Gastrocnemius medialis (tissue), 4 donors: ENCODE measurements at regions not wholly inside any gene's neighbourhood (a gene's known extent, or its start where the extent isn't known, plus 50 kb on each side); places are given as distances from the start of the nearest gene placed in this dataset.
"Not testable (repeated sequence)": the region's sequence is repeated elsewhere in the genome, so short reads cannot be mapped to it uniquely, and the experiment has no call there.

ENCODE experiments used
- ATAC-seq, 2 donors: fragments of 150-250 bp; one replicate each; pipeline ENCODE4 v1.9.1; 2016
- DNase-seq, 2 donors: peaks; one replicate each; pipeline ENCODE4 v3.0.0-alpha.2; 2019
- H3K27ac ChIP-seq, 4 donors: fragments of 200-600 bp; sonication (generic); 1 replicate in 1 of 4; 2 replicates in 3 of 4; pipeline ENCODE4 v1.5.1; 2016 to 2018; ENCODE audit warnings: mild to moderate bottlenecking in 2 of 4, moderate library complexity in 1 of 4
- H3K27me3 ChIP-seq, 3 donors: fragments of 200-600 bp; sonication (generic) in 2 of 3; 1 replicate in 1 of 3; 2 replicates in 2 of 3; pipeline versions ENCODE4 v1.5.1 to v1.6.0; 2016 to 2019; ENCODE audit warnings: mild to moderate bottlenecking in 1 of 3, moderate library complexity in 1 of 3
- H3K36me3 ChIP-seq, 2 donors: fragments of 200-600 bp; sonication (generic) in 1 of 2; one replicate each; pipeline ENCODE4 v1.5.1; 2017 to 2018
- H3K4me1 ChIP-seq, 2 donors: fragments of 200-600 bp; sonication (generic) in 1 of 2; one replicate each; pipeline ENCODE4 v1.5.1; 2016 to 2017; ENCODE audit warnings: mild to moderate bottlenecking in 2 of 2
- H3K4me3 ChIP-seq, 4 donors: fragments of 200-600 bp; sonication (generic) in 3 of 4; 1 replicate in 1 of 4; 2 replicates in 3 of 4; pipeline ENCODE4 v1.5.1; 2016 to 2019; ENCODE audit warnings: mild to moderate bottlenecking in 2 of 4
- H3K9me3 ChIP-seq, 3 donors: fragments of 200-600 bp; sonication (generic) in 2 of 3; 1 replicate in 1 of 3; 2 replicates in 2 of 3; pipeline ENCODE4 v1.5.1; 2016 to 2019
- in situ Hi-C, 4 donors: fragments of 200-750 bp; cut with MboI; loops; one replicate each; pipeline versions ENCODE4 v1.15.0 to v1.8.0; 2017; ENCODE audit warnings: low sequenced_read_pairs in 4 of 4
- intact Hi-C: fragments of 100-400 bp; cut with DNase I; formaldehyde crosslinking; loops from one replicate; pipeline ENCODE4 v1.15.1; 2023; ENCODE audit warnings: low total_unique reads

GRCh38 chr9:67635067-67635466, 223.7 kb upstream of the ANKRD20A1 start:
- H3K4me1 ChIP-seq, H3K9me3 ChIP-seq, in situ Hi-C loops, H3K27ac ChIP-seq, H3K36me3 ChIP-seq, ATAC-seq, H3K27me3 ChIP-seq, H3K4me3 ChIP-seq, intact Hi-C loops, DNase-seq: not testable (repeated sequence)

- intact Hi-C loops, in situ Hi-C loops, H3K4me1 ChIP-seq, DNase-seq, H3K4me3 ChIP-seq, H3K9me3 ChIP-seq, H3K27ac ChIP-seq, H3K27me3 ChIP-seq, ATAC-seq, H3K36me3 ChIP-seq: not testable (repeated sequence)
Observed at GRCh38 chr9:67611900-67612299, 246.8 kb upstream of the ANKRD20A1 start.

GRCh38 chr9:67609872-67610271, 248.9 kb upstream of the ANKRD20A1 start:
- ATAC-seq, DNase-seq, H3K4me3 ChIP-seq, H3K9me3 ChIP-seq, H3K4me1 ChIP-seq, H3K36me3 ChIP-seq, H3K27ac ChIP-seq, intact Hi-C loops, H3K27me3 ChIP-seq, in situ Hi-C loops: not testable (repeated sequence)

GRCh38 chr9:67609435-67609834, 249.3 kb upstream of the ANKRD20A1 start:
- ATAC-seq, DNase-seq, in situ Hi-C loops, H3K9me3 ChIP-seq, H3K27ac ChIP-seq, intact Hi-C loops, H3K4me3 ChIP-seq, H3K4me1 ChIP-seq, H3K27me3 ChIP-seq, H3K36me3 ChIP-seq: not testable (repeated sequence)

GRCh38 chr9:67605113-67605512, 253.6 kb upstream of the ANKRD20A1 start:
- H3K27ac ChIP-seq, H3K4me1 ChIP-seq, in situ Hi-C loops, H3K27me3 ChIP-seq, H3K36me3 ChIP-seq, DNase-seq, intact Hi-C loops, H3K9me3 ChIP-seq, ATAC-seq, H3K4me3 ChIP-seq: not testable (repeated sequence)

GRCh38 chr9:67603609-67604008, 255.1 kb upstream of the ANKRD20A1 start:
- H3K4me1 ChIP-seq, H3K36me3 ChIP-seq, DNase-seq, H3K9me3 ChIP-seq, in situ Hi-C loops, H3K4me3 ChIP-seq, intact Hi-C loops, H3K27ac ChIP-seq, H3K27me3 ChIP-seq, ATAC-seq: not testable (repeated sequence)

- H3K27ac ChIP-seq, H3K4me1 ChIP-seq, intact Hi-C loops, H3K27me3 ChIP-seq, H3K36me3 ChIP-seq, H3K4me3 ChIP-seq, in situ Hi-C loops, ATAC-seq, H3K9me3 ChIP-seq, DNase-seq: not testable (repeated sequence)
Observed at GRCh38 chr9:67592424-67592823, 266.3 kb upstream of the ANKRD20A1 start.

- ATAC-seq, H3K4me3 ChIP-seq, H3K36me3 ChIP-seq, DNase-seq, in situ Hi-C loops, H3K9me3 ChIP-seq, H3K27me3 ChIP-seq, H3K4me1 ChIP-seq, H3K27ac ChIP-seq, intact Hi-C loops: not testable (repeated sequence)
Observed at GRCh38 chr9:67555874-67556273, 302.9 kb upstream of the ANKRD20A1 start.

GRCh38 chr9:67550044-67550443, 308.7 kb upstream of the ANKRD20A1 start:
- DNase-seq, ATAC-seq, in situ Hi-C loops, H3K4me1 ChIP-seq, H3K9me3 ChIP-seq, H3K27ac ChIP-seq, intact Hi-C loops, H3K4me3 ChIP-seq, H3K27me3 ChIP-seq, H3K36me3 ChIP-seq: not testable (repeated sequence)

- H3K27me3 ChIP-seq, DNase-seq, H3K4me3 ChIP-seq, H3K27ac ChIP-seq, H3K36me3 ChIP-seq, H3K4me1 ChIP-seq, intact Hi-C loops, ATAC-seq, H3K9me3 ChIP-seq, in situ Hi-C loops: not testable (repeated sequence)
Observed at GRCh38 chr9:67529834-67530233, 328.9 kb upstream of the ANKRD20A1 start.

- intact Hi-C loops, in situ Hi-C loops, H3K4me3 ChIP-seq, DNase-seq, H3K4me1 ChIP-seq, H3K9me3 ChIP-seq, ATAC-seq, H3K27me3 ChIP-seq, H3K36me3 ChIP-seq, H3K27ac ChIP-seq: not testable (repeated sequence)
Observed at GRCh38 chr9:67516938-67517337, 341.8 kb upstream of the ANKRD20A1 start.

- H3K27ac ChIP-seq, H3K4me1 ChIP-seq, H3K27me3 ChIP-seq, H3K36me3 ChIP-seq, H3K9me3 ChIP-seq, DNase-seq, H3K4me3 ChIP-seq, ATAC-seq, in situ Hi-C loops, intact Hi-C loops: not testable (repeated sequence)
Observed at GRCh38 chr9:67514587-67514986, 344.1 kb upstream of the ANKRD20A1 start.
